SK-N-SH (cell line): ENCODE measurements at regions not wholly inside any gene's neighbourhood (a gene's known extent, or its start where the extent isn't known, plus 50 kb on each side); places are given as distances from the start of the nearest gene placed in this dataset.

Experiments
- CTCF ChIA-PET: fragments of 300-600, 350-600 bp; formaldehyde crosslinking; extraction: SDS; loops from one replicate; lab custom pipeline; 2021; lab: Yijun Ruan, JAX
- POLR2A ChIA-PET: fragments of 350-600 bp; sonication (Branson Sonifier 250); formaldehyde crosslinking; extraction: SDS; loops from one replicate; lab custom pipeline; 2020; ENCODE audit warnings: antibody characterized with exemption, inconsistent platforms; lab: Yijun Ruan, JAX
- DNase-seq: peaks from one replicate; pipeline ENCODE4 v3.0.0; 2012
- H2AFZ ChIP-seq: fragments of 200-600 bp; sonication (generic); 2 replicates; pipeline ENCODE4 v1.8.1; 2016; ENCODE audit warnings: antibody characterized with exemption, mild to moderate bottlenecking, low read depth
- H3F3A ChIP-seq: fragments of 200-600 bp; sonication (generic); replicated peaks from 2 replicates; pipeline ENCODE3; 2016; ENCODE audit warnings: antibody characterized with exemption, mild to moderate bottlenecking; ENCODE audit not compliant: insufficient read depth
- H3K27ac ChIP-seq, 2 experiments: fragments of 200-500 bp in 1 of 2; fragments of 200-600 bp in 1 of 2; sonication (Bioruptor generic) in 1 of 2; sonication (generic), shearing (Covaris generic) in 1 of 2; 2 replicates each; pipeline versions ENCODE4 v1.5.1 to v1.6.1; 2014 to 2016; ENCODE audit warnings: low read depth in 2 of 2, inconsistent platforms in 1 of 2, low read length in 1 of 2, mild to moderate bottlenecking in 1 of 2, mixed read lengths in 1 of 2
- H3K27me3 ChIP-seq: fragments of 200-600 bp; sonication (generic), shearing (Covaris generic); 2 replicates; pipeline ENCODE4 v1.6.1; 2016; ENCODE audit warnings: mixed run types; ENCODE audit not compliant: insufficient read depth
- H3K36me3 ChIP-seq, 2 experiments: fragments of 200-500 bp in 1 of 2; fragments of 200-600 bp in 1 of 2; sonication (Bioruptor generic) in 1 of 2; sonication (generic) in 1 of 2; replicated peaks in 1 of 2; 2 replicates each; pipeline versions ENCODE3 to v1.5.1; 2014 to 2016; ENCODE audit warnings: low read length in 1 of 2, mild to moderate bottlenecking in 1 of 2; ENCODE audit not compliant: insufficient read depth in 2 of 2, control insufficient read depth in 1 of 2
- H3K4me1 ChIP-seq, 2 experiments: fragments of 200-500 bp in 1 of 2; fragments of 200-600 bp in 1 of 2; sonication (Bioruptor generic) in 1 of 2; sonication (generic), shearing (Covaris generic) in 1 of 2; 2 replicates each; pipeline versions ENCODE4 v1.5.1 to v1.6.1; 2014 to 2016; ENCODE audit warnings: low read depth in 1 of 2, low read length in 1 of 2, mixed run types in 1 of 2; ENCODE audit not compliant: insufficient read depth in 2 of 2, control insufficient read depth in 1 of 2
- H3K4me2 ChIP-seq: fragments of 200-600 bp; sonication (generic), shearing (Covaris generic); 2 replicates; pipeline ENCODE4 v1.6.1; 2017; ENCODE audit warnings: mixed run types
- H3K4me3 ChIP-seq, 2 experiments: fragments of 200-500 bp in 1 of 2; fragments of 200-600 bp in 1 of 2; sonication (Bioruptor generic) in 1 of 2; sonication (generic), shearing (Covaris generic) in 1 of 2; 2 replicates each; pipeline versions ENCODE4 v1.5.1 to v1.8.1; 2014 to 2016; ENCODE audit warnings: low read depth in 2 of 2, inconsistent platforms in 1 of 2, low read length in 1 of 2, mild to moderate bottlenecking in 1 of 2, mixed read lengths in 1 of 2, moderate library complexity in 1 of 2
- H3K79me2 ChIP-seq: fragments of 200-600 bp; sonication (generic); 2 replicates; pipeline ENCODE4 v1.8.1; 2017; ENCODE audit warnings: mild to moderate bottlenecking; ENCODE audit not compliant: insufficient read depth
- H3K9ac ChIP-seq: fragments of 200-600 bp; sonication (generic); 2 replicates; pipeline ENCODE4 v1.6.1; 2017; ENCODE audit warnings: mixed run types
- H3K9me2 ChIP-seq: fragments of 200-600 bp; sonication (generic); 2 replicates; pipeline ENCODE4 v1.6.1; 2017; ENCODE audit warnings: mixed run types
- H3K9me3 ChIP-seq: fragments of 200-600 bp; sonication (generic); 2 replicates; pipeline ENCODE4 v1.6.1; 2017; ENCODE audit warnings: mixed run types, mild to moderate bottlenecking, moderate library complexity
- H4K20me1 ChIP-seq: fragments of 200-600 bp; sonication (generic); 2 replicates; pipeline ENCODE4 v1.6.1; 2017; ENCODE audit warnings: mild to moderate bottlenecking, mixed run types; ENCODE audit not compliant: insufficient read depth
- CHD2 ChIP-seq: fragments of 150-350 bp; IDR thresholded peaks from 2 replicates; pipeline ENCODE4 v1.6.1; 2018; ENCODE audit warnings: low read length; ENCODE audit not compliant: partially characterized antibody
- CTCF ChIP-seq: fragments of 200-600 bp; sonication (generic); IDR thresholded peaks from 2 replicates; pipeline ENCODE4 v1.6.1; 2017; ENCODE audit warnings: antibody characterized with exemption, mild to moderate bottlenecking, moderate library complexity
- EZH2phosphoT487 ChIP-seq: fragments of 200-600 bp; sonication (generic); IDR thresholded peaks from 2 replicates; pipeline ENCODE4 v1.6.1; 2017; ENCODE audit warnings: low read depth, mixed run types, mild to moderate bottlenecking, antibody characterized with exemption, moderate library complexity, borderline replicate concordance
- FOSL2 ChIP-seq: IDR thresholded peaks from 2 replicates; pipeline ENCODE4 v1.4.0; 2012; ENCODE audit warnings: low read depth, mild to moderate bottlenecking, moderate library complexity, borderline replicate concordance
- FOXJ3 ChIP-seq: sonication (generic); formaldehyde crosslinking; IDR thresholded peaks from 2 replicates; pipeline ENCODE4 v1.5.1; 2020; ENCODE audit warnings: mild to moderate bottlenecking, missing genetic modification reagents
- GATA2 ChIP-seq: sonication (generic); formaldehyde crosslinking; IDR thresholded peaks from 2 replicates; pipeline ENCODE4 v1.5.0; 2020; ENCODE audit warnings: mild to moderate bottlenecking, missing genetic modification reagents
- JUND ChIP-seq: IDR thresholded peaks from 2 replicates; pipeline ENCODE4 v1.4.0; 2012
- NFIC ChIP-seq: IDR thresholded peaks from 2 replicates; pipeline ENCODE4 v1.4.0; 2012; ENCODE audit warnings: borderline replicate concordance
- NRF1 ChIP-seq: IDR thresholded peaks from 2 replicates; pipeline ENCODE4 v1.6.1; 2012; ENCODE audit warnings: low read depth, mild to moderate bottlenecking, low read length
- POLR2AphosphoS5 ChIP-seq: IDR thresholded peaks from 2 replicates; pipeline ENCODE4 v1.6.1; 2012; ENCODE audit warnings: low read depth, low read length
- RAD21 ChIP-seq: IDR thresholded peaks from 2 replicates; pipeline ENCODE4 v1.6.1; 2012; ENCODE audit warnings: mild to moderate bottlenecking, low read length
- RCOR1 ChIP-seq: fragments of 150-350 bp; IDR thresholded peaks from 2 replicates; pipeline ENCODE4 v1.6.1; 2017; ENCODE audit warnings: antibody characterized with exemption, low read length
- REST ChIP-seq: IDR thresholded peaks from 2 replicates; pipeline ENCODE4 v1.6.1; 2012; ENCODE audit warnings: mild to moderate bottlenecking, low read depth, low read length, moderate library complexity
- RXRA ChIP-seq: IDR thresholded peaks from 2 replicates; pipeline ENCODE4 v1.4.0; 2012; ENCODE audit warnings: low read depth, mild to moderate bottlenecking, borderline replicate concordance
- SIN3A ChIP-seq: IDR thresholded peaks from 2 replicates; pipeline ENCODE4 v1.6.1; 2012; ENCODE audit warnings: low read depth, mild to moderate bottlenecking, low read length, moderate library complexity, borderline replicate concordance
- SMC3 ChIP-seq: IDR thresholded peaks from 2 replicates; pipeline ENCODE4 v1.6.1; 2012; ENCODE audit warnings: low read depth, low read length, improper control_type of control experiment
- TAF1 ChIP-seq: IDR thresholded peaks from 2 replicates; pipeline ENCODE4 v1.6.1; 2012; ENCODE audit warnings: low read depth, mild to moderate bottlenecking, low read length, moderate library complexity, borderline replicate concordance
- YY1 ChIP-seq: IDR thresholded peaks from 2 replicates; pipeline ENCODE4 v1.4.0; 2012; ENCODE audit warnings: low read depth, mild to moderate bottlenecking
- WGBS: methylation state at CpG from one replicate; pipeline ENCODE4 v1.1.6; 2017; ENCODE audit warnings: low lambda C conversion rate; 5-methylcytosine and 5-hydroxymethylcytosine counted together
- TF ChIP-seq, protein P1 (sequence below): IDR thresholded peaks from 2 replicates; pipeline ENCODE4 v1.4.0; 2012; ENCODE audit warnings: low read depth

- H3K9ac ChIP-seq = no peak overlapping the region
- POLR2A ChIA-PET = no interaction called here
- H3K27ac ChIP-seq = no peak overlapping the region
- no peak for DNase-seq
- H3K9me3 ChIP-seq = no peaks in the 10 kb centered on the region
- no peak overlapping the region for H3K4me2 ChIP-seq
- H3K4me3 ChIP-seq = no peak overlapping the region
- no peaks in the 10 kb centered on the region for H3K79me2 ChIP-seq
- H3K9me2 ChIP-seq = no peaks in the 10 kb centered on the region
- WGBS = 15% methylated on average over 5 of the region's 5 CpGs
- peaks cover 0 to 7% of the 10 kb centered on the region in 2 experiments; a peak in 1 of 4 replicates for H3K4me1 ChIP-seq
- H3K27me3 ChIP-seq = no peaks in the 10 kb centered on the region
- H3F3A ChIP-seq = no peaks in the 10 kb centered on the region
- no peak overlapping the region for H2AFZ ChIP-seq
- CTCF ChIA-PET = no interaction called here
- TF ChIP-seq NRF1 = no peak
- no peak for TF ChIP-seq EZH2phosphoT487
- no peak for TF ChIP-seq CTCF
- TF ChIP-seq RXRA = no peak
- no peak for TF ChIP-seq SIN3A
- TF ChIP-seq SMC3 = no peak
- TF ChIP-seq FOXJ3 (CRISPR knock-in tag) = no peak
- no peak for TF ChIP-seq CHD2
- TF ChIP-seq NFIC = no peak
- TF ChIP-seq RCOR1 = no peak
- TF ChIP-seq FOSL2 = no peak
- no peak for TF ChIP-seq YY1
- TF ChIP-seq RAD21 = no peak
- no peak for TF ChIP-seq JUND
- no peak for TF ChIP-seq GATA2 (CRISPR knock-in tag)
- no peak for TF ChIP-seq TAF1
- TF ChIP-seq, protein P1, sequence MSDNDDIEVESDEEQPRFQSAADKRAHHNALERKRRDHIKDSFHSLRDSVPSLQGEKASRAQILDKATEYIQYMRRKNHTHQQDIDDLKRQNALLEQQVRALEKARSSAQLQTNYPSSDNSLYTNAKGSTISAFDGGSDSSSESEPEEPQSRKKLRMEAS = no peak
- TF ChIP-seq REST = no peak
- no peak for TF ChIP-seq POLR2AphosphoS5
- TF ChIP-seq, all 33 proteins: peak for 0
- no peaks in the 10 kb centered on the region for H3K36me3 ChIP-seq
- H4K20me1 ChIP-seq = no peaks in the 10 kb centered on the region
Measured at GRCh38 chr1:38238294-38238693, 191.7 kb upstream of the POU3F1 start.
